ENCODE measurements at regions not wholly inside any gene's neighbourhood (a gene's known extent, or its start where the extent isn't known, plus 50 kb on each side); places are given as distances from the start of the nearest gene placed in this dataset.

- H3K4me1 Mint-ChIP-seq (ENCODE audit: low read depth, unreplicated experiment): no peaks in the 10 kb centered on the region
- TF ChIP-seq, protein P1, sequence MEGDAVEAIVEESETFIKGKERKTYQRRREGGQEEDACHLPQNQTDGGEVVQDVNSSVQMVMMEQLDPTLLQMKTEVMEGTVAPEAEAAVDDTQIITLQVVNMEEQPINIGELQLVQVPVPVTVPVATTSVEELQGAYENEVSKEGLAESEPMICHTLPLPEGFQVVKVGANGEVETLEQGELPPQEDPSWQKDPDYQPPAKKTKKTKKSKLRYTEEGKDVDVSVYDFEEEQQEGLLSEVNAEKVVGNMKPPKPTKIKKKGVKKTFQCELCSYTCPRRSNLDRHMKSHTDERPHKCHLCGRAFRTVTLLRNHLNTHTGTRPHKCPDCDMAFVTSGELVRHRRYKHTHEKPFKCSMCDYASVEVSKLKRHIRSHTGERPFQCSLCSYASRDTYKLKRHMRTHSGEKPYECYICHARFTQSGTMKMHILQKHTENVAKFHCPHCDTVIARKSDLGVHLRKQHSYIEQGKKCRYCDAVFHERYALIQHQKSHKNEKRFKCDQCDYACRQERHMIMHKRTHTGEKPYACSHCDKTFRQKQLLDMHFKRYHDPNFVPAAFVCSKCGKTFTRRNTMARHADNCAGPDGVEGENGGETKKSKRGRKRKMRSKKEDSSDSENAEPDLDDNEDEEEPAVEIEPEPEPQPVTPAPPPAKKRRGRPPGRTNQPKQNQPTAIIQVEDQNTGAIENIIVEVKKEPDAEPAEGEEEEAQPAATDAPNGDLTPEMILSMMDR (IDR thresholded peaks at IDR 0.05; ENCODE audit: unreplicated experiment): peak; percentile 51
- DNase-seq: peak; percentile 42
- no peaks in the 10 kb centered on the region for H3K36me3 Mint-ChIP-seq (ENCODE audit: insufficient read depth, unreplicated experiment)
- intact Hi-C loops (cut with micrococcal nuclease; ENCODE audit: unreplicated experiment): loop anchor here (5.0 kb wide), 1 partner anchor 203 kb away; no protein-coding TSS in a partner anchor
- BruUV-seq (replicated peaks): no TSS peak
- H3K4me3 Mint-ChIP-seq (ENCODE audit: low read depth, unreplicated experiment): no peak overlapping the region
- H3K27me3 Mint-ChIP-seq (ENCODE audit: unreplicated experiment): peaks cover 56% of the 10 kb centered on the region
- H3K9me3 Mint-ChIP-seq (ENCODE audit: low read depth, unreplicated experiment): no peaks in the 10 kb centered on the region
- no peak overlapping the region for H3K27ac Mint-ChIP-seq (ENCODE audit: unreplicated experiment)
- CTCF ChIA-PET: interaction anchor here (1.6 kb wide), 1 partner anchor 205 kb away, joined by 12 read pairs; no protein-coding TSS in a partner anchor
Measured at GRCh38 chr5:79878721-79879336, 112.2 kb downstream of the MTX3 start.

DNA sequence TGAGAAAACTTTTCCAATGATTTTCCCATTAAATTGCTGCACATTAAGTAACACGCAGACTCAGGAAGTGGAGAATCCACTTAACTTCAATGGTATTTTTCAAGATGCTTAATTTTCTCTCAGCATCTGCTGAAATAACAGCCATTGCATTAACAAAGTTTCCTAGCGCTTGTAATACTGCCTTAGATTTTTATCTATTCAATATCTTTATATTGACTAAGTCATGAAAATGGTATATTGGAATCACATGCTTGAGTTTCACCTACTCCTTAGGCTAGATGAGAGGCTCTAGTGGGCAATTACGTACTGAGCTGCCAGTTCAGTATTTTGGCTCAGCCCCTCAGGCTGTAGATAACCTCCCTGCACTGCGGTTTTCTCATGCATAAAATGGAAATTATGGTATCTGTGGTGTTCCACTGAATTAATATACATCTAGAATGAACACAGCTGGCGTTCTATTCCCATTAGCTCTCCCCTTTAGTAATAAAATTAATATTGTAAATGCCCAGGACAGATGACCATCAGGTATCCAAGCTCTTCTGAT lies 112.9 kb downstream of the MTX3 start:
- Mint-ChIP-seq H3K27ac (ENCODE audit: unreplicated experiment) (no peak overlapping the region), H3K4me1 (ENCODE audit: low read depth, unreplicated experiment) (no peaks in the 10 kb centered on the region), H3K4me3 (ENCODE audit: low read depth, unreplicated experiment) (no peak overlapping the region), H3K27me3 (ENCODE audit: unreplicated experiment) (peaks cover 56% of the 10 kb centered on the region), H3K9me3 (ENCODE audit: low read depth, unreplicated experiment) (no peaks in the 10 kb centered on the region), H3K36me3 (ENCODE audit: insufficient read depth, unreplicated experiment) (no peaks in the 10 kb centered on the region)
- intact Hi-C loops (cut with micrococcal nuclease; ENCODE audit: unreplicated experiment): loop anchor here (5.0 kb wide), 1 partner anchor 204 kb away; no protein-coding TSS in a partner anchor
- CTCF ChIA-PET: interaction anchor here (1.6 kb wide), 1 partner anchor 205 kb away, joined by 12 read pairs; no protein-coding TSS in a partner anchor
- no TSS peak for BruUV-seq (replicated peaks)
- no peak for DNase-seq
- TF ChIP-seq, protein P1 (IDR thresholded peaks at IDR 0.05; ENCODE audit: unreplicated experiment): no peak

DNA sequence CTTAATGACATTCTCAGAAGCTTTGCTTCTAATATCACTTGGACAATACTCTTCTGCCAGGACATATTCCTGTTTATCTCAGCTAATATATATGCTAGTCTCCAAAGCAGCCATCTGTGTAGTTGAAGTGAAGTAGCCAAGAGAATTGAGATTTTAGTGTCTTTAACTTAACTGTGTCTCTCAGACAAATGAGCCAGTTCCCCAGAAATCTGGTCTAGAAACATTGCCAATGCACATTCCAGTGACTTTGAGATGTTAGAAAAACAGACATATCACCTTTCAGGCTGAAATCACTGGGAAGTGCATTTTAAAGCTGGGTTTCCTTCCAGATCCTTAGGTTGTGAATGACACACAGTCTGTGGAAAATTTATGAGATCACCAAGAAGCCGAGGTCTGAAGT lies 114.6 kb downstream of the MTX3 start:
- H3K9me3 Mint-ChIP-seq (ENCODE audit: low read depth, unreplicated experiment): no peaks in the 10 kb centered on the region
- CTCF ChIA-PET: no interaction called here

DNA sequence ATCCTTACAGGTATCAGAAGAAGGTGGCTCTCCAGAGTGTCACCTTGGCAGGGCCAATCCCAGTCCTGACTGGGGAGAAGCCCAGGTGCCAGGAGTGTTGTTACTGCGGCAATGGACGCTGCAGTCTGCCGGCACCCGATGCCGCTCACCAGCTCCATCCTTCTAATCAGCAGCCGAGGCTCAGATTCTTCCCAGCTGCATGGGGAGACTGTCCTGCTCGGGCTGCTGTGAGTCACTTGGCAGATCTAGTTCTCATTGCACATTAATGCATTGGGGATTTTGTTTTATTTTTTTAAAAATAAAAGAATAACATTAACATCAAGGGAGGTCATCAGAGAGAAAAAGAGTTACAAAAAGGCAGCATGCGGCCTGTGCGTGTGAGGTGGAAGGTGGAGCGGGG lies 115.8 kb downstream of the MTX3 start:
- H3K4me3 Mint-ChIP-seq (ENCODE audit: low read depth, unreplicated experiment): no peak overlapping the region
- TF ChIP-seq, protein P1 (IDR thresholded peaks at IDR 0.05; ENCODE audit: unreplicated experiment): no peak
- no peaks in the 10 kb centered on the region for H3K4me1 Mint-ChIP-seq (ENCODE audit: low read depth, unreplicated experiment)
- DNase-seq: no peak
- intact Hi-C loops (cut with micrococcal nuclease; ENCODE audit: unreplicated experiment): loop anchor here (5.0 kb wide), 1 partner anchor 207 kb away; no protein-coding TSS in a partner anchor
- peaks cover 63% of the 10 kb centered on the region for H3K27me3 Mint-ChIP-seq (ENCODE audit: unreplicated experiment)
- H3K27ac Mint-ChIP-seq (ENCODE audit: unreplicated experiment): no peak overlapping the region
- H3K36me3 Mint-ChIP-seq (ENCODE audit: insufficient read depth, unreplicated experiment): no peaks in the 10 kb centered on the region
- H3K9me3 Mint-ChIP-seq (ENCODE audit: low read depth, unreplicated experiment): no peaks in the 10 kb centered on the region
- CTCF ChIA-PET: no interaction called here
- no TSS peak for BruUV-seq (replicated peaks)

More for the DNA sequence above, 114.6 kb downstream of the MTX3 start:
- intact Hi-C loops (cut with micrococcal nuclease; ENCODE audit: unreplicated experiment): loop anchor here (5.0 kb wide), 1 partner anchor 206 kb away; no protein-coding TSS in a partner anchor
- no peak for DNase-seq
- Mint-ChIP-seq H3K4me1 (ENCODE audit: low read depth, unreplicated experiment) (no peaks in the 10 kb centered on the region), H3K27me3 (ENCODE audit: unreplicated experiment) (peaks cover 61% of the 10 kb centered on the region), H3K4me3 (ENCODE audit: low read depth, unreplicated experiment) (no peak overlapping the region), H3K27ac (ENCODE audit: unreplicated experiment) (no peak overlapping the region), H3K36me3 (ENCODE audit: insufficient read depth, unreplicated experiment) (no peaks in the 10 kb centered on the region)
- TF ChIP-seq, protein P1 (IDR thresholded peaks at IDR 0.05; ENCODE audit: unreplicated experiment): no peak
- BruUV-seq (replicated peaks): no TSS peak
